DMS53 treated with DMSO at 0.1 percent for 48 hours (cell line): ENCODE measurements at regions not wholly inside any gene's neighbourhood (a gene's known extent, or its start where the extent isn't known, plus 50 kb on each side); places are given as distances from the start of the nearest gene placed in this dataset.
"Not testable (repeated sequence)": the region's sequence is repeated elsewhere in the genome, so short reads cannot be mapped to it uniquely, and the experiment has no call there.

Experiments
- DNase-seq: peaks from one replicate; lab custom pipeline; 2025; ENCODE audit not compliant: unreplicated experiment; lab: John Stamatoyannopoulos, UW

- DNase-seq = no peak
Observed at GRCh38 chr4:95898226-95898625, 58.3 kb downstream of the PDHA2 start.

GRCh38 chr4:95909211-95909610 is 69.3 kb downstream of the PDHA2 start:
- no peak for DNase-seq

DNA sequence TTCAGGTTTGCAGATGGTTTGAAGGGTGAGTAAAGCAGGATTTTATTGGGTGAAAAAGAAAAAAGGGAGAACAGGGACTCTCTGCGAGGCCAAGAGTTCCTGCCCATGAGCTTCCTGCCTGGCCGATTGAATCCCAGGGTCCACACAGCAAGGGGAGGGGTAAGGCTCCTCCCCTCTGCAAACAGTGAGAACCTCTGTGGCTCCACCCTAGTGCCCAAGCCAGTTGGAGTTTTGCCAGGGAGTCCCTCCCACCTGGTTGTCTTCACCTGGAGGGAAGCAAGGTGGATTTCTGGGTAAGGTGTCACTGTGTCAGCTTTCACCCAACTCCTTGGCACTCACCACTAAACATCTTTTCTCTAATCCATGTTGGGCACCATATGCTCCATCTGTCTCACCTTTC is 70.9 kb downstream of the PDHA2 start:
- DNase-seq = no peak

DNA sequence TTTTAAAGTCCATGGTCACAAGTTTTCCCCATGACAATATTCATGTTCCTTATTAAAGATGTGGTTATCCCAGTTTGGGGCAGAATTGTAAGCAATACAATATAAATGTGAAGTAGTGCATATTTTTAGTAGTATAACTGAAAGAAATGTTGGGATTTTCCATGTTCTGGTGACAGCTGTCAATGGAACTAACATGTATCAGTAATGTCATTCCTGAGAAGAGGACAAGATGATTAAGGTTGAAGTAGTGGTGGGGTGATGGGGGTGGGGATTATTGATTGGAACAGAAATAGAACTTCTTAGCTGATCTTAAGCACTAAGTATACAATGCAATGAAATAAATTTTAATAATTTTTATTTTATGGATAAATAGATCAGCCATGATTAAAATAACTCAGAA is 81.6 kb downstream of the PDHA2 start:
- DNase-seq = no peak

DNA sequence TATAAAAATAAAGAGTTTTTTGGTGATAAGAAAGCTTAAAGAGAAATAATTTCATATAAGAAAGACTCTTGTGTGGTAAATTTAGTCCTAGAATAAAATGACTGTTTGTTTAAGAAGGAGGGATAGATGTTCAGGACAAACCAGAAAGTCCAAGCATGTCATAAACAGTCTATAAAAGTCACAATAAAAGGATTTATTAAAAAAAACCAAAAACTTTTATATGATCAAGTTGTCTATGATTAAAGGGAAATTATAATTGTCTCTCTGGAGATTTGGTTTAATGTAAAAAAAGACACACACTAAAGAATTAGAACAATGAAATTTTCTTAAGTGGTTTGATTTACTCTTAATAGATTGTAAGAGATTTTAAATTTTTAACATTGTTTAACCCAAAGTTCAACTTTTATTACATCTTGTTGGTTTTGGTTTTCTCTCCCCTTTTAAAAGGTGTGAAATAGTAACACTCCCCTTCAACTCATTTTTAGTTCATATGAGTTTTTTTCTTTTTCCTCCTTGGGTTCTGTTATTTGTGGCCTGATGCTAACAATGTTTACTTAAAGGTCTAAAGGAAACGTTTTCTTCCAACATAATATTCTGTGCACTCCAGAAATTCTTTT is 89.7 kb downstream of the PDHA2 start:
- DNase-seq = no peak

DNA sequence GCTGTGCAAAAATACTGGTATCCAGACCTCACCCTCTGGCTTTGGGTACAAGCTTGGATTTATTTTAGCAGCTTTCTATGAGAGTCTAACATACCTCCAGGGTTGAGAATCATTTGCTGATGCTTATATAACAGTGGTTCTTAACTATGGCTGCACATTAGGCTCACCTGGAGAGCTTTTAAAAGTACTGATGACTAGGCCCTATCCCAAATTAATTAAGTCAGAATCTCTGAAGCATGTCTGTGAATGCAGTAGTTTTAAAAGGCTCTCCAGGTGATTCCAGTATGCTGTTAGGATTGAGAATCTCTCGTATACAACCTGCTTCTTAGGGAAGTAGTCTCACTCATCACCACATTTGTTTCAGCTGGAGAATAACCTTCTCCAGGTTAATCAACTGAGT is 99.2 kb downstream of the PDHA2 start:
- DNase-seq = no peak

- no peak for DNase-seq
Observed at GRCh38 chr4:95949136-95949765, 109.4 kb downstream of the PDHA2 start.

DNA sequence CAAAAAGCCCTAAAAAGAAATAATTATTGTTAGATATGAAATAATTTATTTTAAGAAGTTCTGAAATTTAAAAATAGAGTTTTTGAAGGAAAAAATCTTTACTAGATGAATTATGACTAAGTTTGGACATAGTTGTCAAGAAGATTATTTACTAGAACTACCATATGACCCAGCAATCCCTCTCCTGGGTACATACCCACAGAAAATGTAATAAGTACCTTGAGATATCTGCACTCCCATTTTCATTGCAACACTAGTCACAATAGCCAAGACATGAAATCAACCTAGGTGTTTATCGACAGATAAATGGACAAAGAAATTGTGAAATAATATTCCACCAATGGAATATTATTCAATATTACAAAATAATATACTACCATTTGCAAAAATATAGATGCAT is 109.9 kb downstream of the PDHA2 start:
- DNase-seq = no peak

GRCh38 chr4:95952538-95952937 is 112.6 kb downstream of the PDHA2 start:
- DNase-seq = not testable (repeated sequence)

GRCh38 chr4:95956094-95956493 is 116.2 kb downstream of the PDHA2 start:
- DNase-seq = no peak

DNA sequence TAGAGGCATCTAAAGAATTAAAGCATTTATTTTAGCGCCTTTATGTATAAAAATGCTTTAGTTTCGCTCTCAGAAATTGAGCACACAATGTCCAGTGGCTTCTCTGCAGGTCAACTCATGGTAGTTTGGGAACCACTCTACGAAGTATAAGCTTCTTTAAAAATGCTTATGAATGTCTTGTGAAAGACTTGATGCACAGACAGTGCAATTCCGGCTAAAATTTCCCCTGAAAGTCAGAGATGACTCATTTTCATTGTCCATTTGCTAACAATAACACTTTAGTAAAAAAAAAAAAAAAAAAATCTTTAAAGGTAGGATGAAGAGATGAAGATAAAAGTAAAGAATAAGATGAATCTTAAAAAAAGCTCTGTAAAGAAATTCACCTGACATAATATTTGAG is 117.2 kb downstream of the PDHA2 start:
- no peak for DNase-seq

DNA sequence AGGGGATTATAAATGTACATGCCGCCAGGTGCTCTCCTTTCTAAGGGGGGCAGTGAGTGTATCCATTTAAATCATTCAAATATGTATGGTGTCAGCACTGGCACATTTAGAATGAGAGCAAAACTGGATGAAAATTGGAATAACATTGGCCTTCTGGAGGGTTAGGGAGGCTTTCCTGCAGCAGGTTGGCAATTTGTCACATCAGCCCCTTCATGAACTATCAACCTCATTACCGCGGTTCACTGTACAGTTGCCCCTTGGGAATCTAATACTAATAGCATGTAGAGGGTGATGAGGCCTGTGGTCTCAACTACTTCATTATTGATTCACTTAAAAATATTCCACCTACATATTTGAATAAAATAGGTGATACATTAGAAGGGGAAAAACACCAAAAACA is 117.9 kb downstream of the PDHA2 start:
- DNase-seq = no peak

DNA sequence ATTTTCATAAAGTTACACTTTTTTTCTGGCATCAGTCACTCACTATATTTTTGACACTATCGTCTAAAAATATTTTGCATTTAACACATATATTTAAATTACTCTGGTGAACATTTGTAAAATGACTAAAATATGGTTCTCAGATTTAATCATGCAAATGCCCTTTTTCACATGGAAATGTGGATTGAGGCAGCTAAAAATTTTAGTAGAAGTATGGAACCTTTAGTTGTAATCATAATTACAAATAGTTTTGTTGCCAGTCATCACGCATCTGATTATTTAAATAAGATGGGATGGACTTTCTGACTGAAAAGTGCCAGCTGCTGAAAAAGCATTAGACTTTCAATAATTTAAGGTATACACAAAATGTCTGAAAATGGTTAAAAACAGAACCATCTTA is 119.3 kb downstream of the PDHA2 start:
- DNase-seq = no peak

GRCh38 chr4:95959633-95960032 is 119.7 kb downstream of the PDHA2 start:
- DNase-seq = no peak

GRCh38 chr4:95963456-95963855 is 123.6 kb downstream of the PDHA2 start:
- no peak for DNase-seq

- DNase-seq = no peak
Observed at GRCh38 chr4:95979961-95980876, 140.3 kb downstream of the PDHA2 start.

- DNase-seq = no peak
Observed at GRCh38 chr4:95980877-95981360, 141.0 kb downstream of the PDHA2 start.

- no peak for DNase-seq
Observed at GRCh38 chr4:95981591-95981990, 141.7 kb downstream of the PDHA2 start.

- DNase-seq = no peak
Observed at GRCh38 chr4:95982516-95982915, 142.6 kb downstream of the PDHA2 start.

- no peak for DNase-seq
Observed at GRCh38 chr4:95984081-95984480, 144.2 kb downstream of the PDHA2 start.

DNA sequence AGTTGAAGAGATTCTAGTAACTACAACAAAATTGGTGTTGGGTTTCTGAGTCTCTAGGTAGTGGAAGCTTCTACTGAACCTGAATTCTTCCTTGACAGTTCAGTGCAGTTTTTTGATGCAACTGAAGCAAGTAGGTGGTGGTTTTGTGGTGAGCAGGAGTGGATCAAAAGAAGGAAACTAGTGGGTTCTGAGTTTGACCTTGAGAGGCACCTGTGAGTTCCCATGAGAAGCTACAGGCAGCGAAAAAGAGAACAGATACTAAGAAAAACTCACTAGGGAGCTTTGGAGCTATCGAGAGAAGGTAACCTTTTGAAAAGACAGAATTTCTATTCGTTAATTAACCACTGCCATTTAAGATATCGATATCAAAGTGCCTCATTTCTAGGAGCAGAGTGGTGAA is 145.2 kb downstream of the PDHA2 start:
- no peak for DNase-seq
